ENCODE measurements at regions not wholly inside any gene's neighbourhood (a gene's known extent, or its start where the extent isn't known, plus 50 kb on each side); places are given as distances from the start of the nearest gene placed in this dataset.

DNA sequence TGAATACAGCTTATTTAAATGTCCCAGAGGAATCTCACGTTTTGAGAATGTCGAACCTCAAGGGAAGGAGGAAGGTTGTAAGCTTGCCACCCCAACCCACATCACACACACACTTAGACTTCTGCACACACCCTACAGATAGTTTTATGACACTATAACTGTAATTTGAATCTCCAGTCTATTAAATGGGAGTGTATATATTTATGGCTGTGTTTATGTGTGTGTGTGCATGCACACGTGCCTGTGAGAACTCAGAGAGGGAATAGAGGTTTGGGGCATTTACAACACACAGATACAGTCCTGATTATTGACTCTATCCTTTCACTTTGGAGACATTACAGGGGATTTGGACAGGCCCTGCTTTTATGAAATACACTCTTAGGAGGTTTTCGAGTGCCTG is 171.5 kb upstream of the MAF start:
- no CpG with 5 or more reads among the region's 4 CpGs for WGBS, 2 donors (ENCODE audit: extremely low coverage in 2 of 2, insufficient read length in 2 of 2, insufficient replicate concordance in 1 of 2)

GRCh38 chr16:79770244-79771064 is 169.9 kb upstream of the MAF start:
- Histone ChIP-seq H3K4me1 (ENCODE audit: control insufficient read depth in 2 of 2, insufficient read depth in 1 of 2, low read depth in 1 of 2, low read length in 2 of 2) (peaks cover 7 to 16% of the 10 kb centered on the region in 2 donors), H2BK12ac (ENCODE audit: low read length) (no peak overlapping the region), H2BK15ac (ENCODE audit: low read length) (no peak overlapping the region), H2AFZ (ENCODE audit: low read length) (peak overlapping the region; percentile 92), H3K4me3 (ENCODE audit: low read length in 2 of 2) (peak overlapping the region; percentile 72 to 88), H4K91ac (ENCODE audit: low read depth, low read length, poor library complexity) (peak overlapping the region; percentile 85), H3K18ac (ENCODE audit: low read length) (peak overlapping the region; percentile 90), H4K8ac (ENCODE audit: low read depth, low read length) (peak overlapping the region; percentile 83), H3K9ac (ENCODE audit: low read depth, low read length, poor library complexity) (peak overlapping the region; percentile 89), H3K23ac (ENCODE audit: low read depth, low read length, poor library complexity) (peak overlapping the region; percentile 32), H3K4me2 (ENCODE audit: insufficient read depth, low read length, poor library complexity, severe bottlenecking) (peak overlapping the region; percentile 68), H3K27ac (replicated peaks; ENCODE audit: low read length) (peak overlapping the region; percentile 57), H2BK5ac (ENCODE audit: low read length) (peak overlapping the region; percentile 59), H3K9me3 (replicated peaks in 1 of 2; ENCODE audit: control insufficient read depth in 2 of 2, insufficient read depth in 1 of 2, low read depth in 1 of 2, low read length in 2 of 2) (no peaks in the 10 kb centered on the region), H3K14ac (ENCODE audit: low read length) (peak overlapping the region; percentile 65), H2BK120ac (ENCODE audit: low read depth, low read length) (no peak overlapping the region), H2AK5ac (ENCODE audit: low read depth, low read length) (no peak overlapping the region), H3K27me3 (ENCODE audit: control insufficient read depth in 3 of 3, insufficient read depth in 3 of 3, low read depth in 1 of 3, low read length in 3 of 3) (peaks cover 0 to 8% (median 0%) of the 10 kb centered on the region in 3 experiments), H3K4ac (ENCODE audit: low read length) (no peak overlapping the region), H3K36me3 (replicated peaks in 1 of 2; ENCODE audit: control insufficient read depth in 2 of 2, insufficient read depth in 2 of 2, low read length in 2 of 2) (no peaks in the 10 kb centered on the region), H3K79me1 (ENCODE audit: low read depth, low read length) (no peaks in the 10 kb centered on the region)
- no CpG with 5 or more reads among the region's 59 CpGs for WGBS, 2 donors (ENCODE audit: extremely low coverage in 2 of 2, insufficient read length in 2 of 2, insufficient replicate concordance in 1 of 2)
- DNase-seq (ENCODE audit: low spot score) = peak; percentile 84

More for the DNA sequence above, 171.5 kb upstream of the MAF start:
- no peak overlapping the region for H3K4ac ChIP-seq (ENCODE audit: low read length)
- H3K4me3 ChIP-seq (ENCODE audit: low read length in 2 of 2) = no peak overlapping the region
- H2BK5ac ChIP-seq (ENCODE audit: low read length) = no peak overlapping the region
- no peaks in the 10 kb centered on the region for H3K36me3 ChIP-seq (replicated peaks in 1 of 2; ENCODE audit: control insufficient read depth in 2 of 2, insufficient read depth in 2 of 2, low read length in 2 of 2)
- H2BK15ac ChIP-seq (ENCODE audit: low read length) = no peak overlapping the region
- H3K27me3 ChIP-seq (ENCODE audit: control insufficient read depth in 3 of 3, insufficient read depth in 3 of 3, low read depth in 1 of 3, low read length in 3 of 3) = peaks cover 0 to 8% (median 0%) of the 10 kb centered on the region in 3 experiments
- H3K14ac ChIP-seq (ENCODE audit: low read length) = no peak overlapping the region
- no peak overlapping the region for H4K8ac ChIP-seq (ENCODE audit: low read depth, low read length)
- no peak overlapping the region for H2BK12ac ChIP-seq (ENCODE audit: low read length)
- no peak overlapping the region for H2BK120ac ChIP-seq (ENCODE audit: low read depth, low read length)
- no peaks in the 10 kb centered on the region for H3K9me3 ChIP-seq (replicated peaks in 1 of 2; ENCODE audit: control insufficient read depth in 2 of 2, insufficient read depth in 1 of 2, low read depth in 1 of 2, low read length in 2 of 2)
- no peak overlapping the region for H2AFZ ChIP-seq (ENCODE audit: low read length)
- no peak for DNase-seq (ENCODE audit: low spot score)
- peaks cover 7 to 18% of the 10 kb centered on the region in 2 donors for H3K4me1 ChIP-seq (ENCODE audit: control insufficient read depth in 2 of 2, insufficient read depth in 1 of 2, low read depth in 1 of 2, low read length in 2 of 2)
- no peak overlapping the region for H3K27ac ChIP-seq (replicated peaks; ENCODE audit: low read length)
- H3K9ac ChIP-seq (ENCODE audit: low read depth, low read length, poor library complexity) = no peak overlapping the region
- no peak overlapping the region for H2AK5ac ChIP-seq (ENCODE audit: low read depth, low read length)
- H4K91ac ChIP-seq (ENCODE audit: low read depth, low read length, poor library complexity) = no peak overlapping the region
- H3K4me2 ChIP-seq (ENCODE audit: insufficient read depth, low read length, poor library complexity, severe bottlenecking) = no peak overlapping the region
- no peaks in the 10 kb centered on the region for H3K79me1 ChIP-seq (ENCODE audit: low read depth, low read length)
- no peak overlapping the region for H3K23ac ChIP-seq (ENCODE audit: low read depth, low read length, poor library complexity)
- no peak overlapping the region for H3K18ac ChIP-seq (ENCODE audit: low read length)

DNA sequence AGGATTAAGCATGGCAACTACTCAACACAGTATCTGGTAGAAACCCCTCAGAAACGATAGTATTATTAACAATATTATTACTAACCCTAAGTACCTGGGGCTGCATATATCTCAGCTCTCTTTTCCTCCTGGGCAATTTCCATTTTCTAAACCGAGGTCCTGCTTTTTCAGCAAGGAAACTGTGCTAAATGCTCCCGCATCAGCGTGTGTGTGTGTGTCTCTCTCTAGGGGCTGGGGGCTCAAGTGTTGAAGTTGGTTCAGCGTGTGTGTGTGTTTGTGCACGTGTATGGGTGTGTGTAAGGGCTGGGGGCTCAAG is 169.3 kb upstream of the MAF start:
- Histone ChIP-seq H3K4me3 (ENCODE audit: low read length in 2 of 2) (peak overlapping the region; percentile 72 to 88), H2BK5ac (ENCODE audit: low read length) (peak overlapping the region; percentile 59), H2BK15ac (ENCODE audit: low read length) (no peak overlapping the region), H3K79me1 (ENCODE audit: low read depth, low read length) (no peaks in the 10 kb centered on the region), H4K8ac (ENCODE audit: low read depth, low read length) (peak overlapping the region; percentile 83), H3K14ac (ENCODE audit: low read length) (peak overlapping the region; percentile 65), H2AFZ (ENCODE audit: low read length) (peak overlapping the region; percentile 92), H3K18ac (ENCODE audit: low read length) (peak overlapping the region; percentile 90), H3K27me3 (ENCODE audit: control insufficient read depth in 3 of 3, insufficient read depth in 3 of 3, low read depth in 1 of 3, low read length in 3 of 3) (peaks cover 0 to 8% (median 0%) of the 10 kb centered on the region in 3 experiments), H3K4me2 (ENCODE audit: insufficient read depth, low read length, poor library complexity, severe bottlenecking) (peak overlapping the region; percentile 52), H3K36me3 (replicated peaks in 1 of 2; ENCODE audit: control insufficient read depth in 2 of 2, insufficient read depth in 2 of 2, low read length in 2 of 2) (no peaks in the 10 kb centered on the region), H3K4ac (ENCODE audit: low read length) (no peak overlapping the region), H3K9ac (ENCODE audit: low read depth, low read length, poor library complexity) (peak overlapping the region; percentile 89), H3K9me3 (replicated peaks in 1 of 2; ENCODE audit: control insufficient read depth in 2 of 2, insufficient read depth in 1 of 2, low read depth in 1 of 2, low read length in 2 of 2) (no peaks in the 10 kb centered on the region), H2AK5ac (ENCODE audit: low read depth, low read length) (no peak overlapping the region), H3K23ac (ENCODE audit: low read depth, low read length, poor library complexity) (peak overlapping the region; percentile 32), H2BK12ac (ENCODE audit: low read length) (no peak overlapping the region), H3K4me1 (ENCODE audit: control insufficient read depth in 2 of 2, insufficient read depth in 1 of 2, low read depth in 1 of 2, low read length in 2 of 2) (peaks cover 7 to 16% of the 10 kb centered on the region in 2 donors), H3K27ac (replicated peaks; ENCODE audit: low read length) (no peak overlapping the region), H4K91ac (ENCODE audit: low read depth, low read length, poor library complexity) (peak overlapping the region; percentile 85), H2BK120ac (ENCODE audit: low read depth, low read length) (no peak overlapping the region)
- no peak for DNase-seq (ENCODE audit: low spot score)
- WGBS, 2 donors (ENCODE audit: extremely low coverage in 2 of 2, insufficient read length in 2 of 2, insufficient replicate concordance in 1 of 2) = no CpG with 5 or more reads among the region's 6 CpGs

- H3K27me3 ChIP-seq (ENCODE audit: control insufficient read depth in 3 of 3, insufficient read depth in 3 of 3, low read depth in 1 of 3, low read length in 3 of 3) = peaks cover 0 to 8% (median 0%) of the 10 kb centered on the region in 3 experiments
- no peak overlapping the region for H2BK5ac ChIP-seq (ENCODE audit: low read length)
- no peak overlapping the region for H3K4me2 ChIP-seq (ENCODE audit: insufficient read depth, low read length, poor library complexity, severe bottlenecking)
- H3K79me1 ChIP-seq (ENCODE audit: low read depth, low read length) = no peaks in the 10 kb centered on the region
- no peak overlapping the region for H2BK15ac ChIP-seq (ENCODE audit: low read length)
- H3K36me3 ChIP-seq (replicated peaks in 1 of 2; ENCODE audit: control insufficient read depth in 2 of 2, insufficient read depth in 2 of 2, low read length in 2 of 2) = no peaks in the 10 kb centered on the region
- no peak overlapping the region for H4K8ac ChIP-seq (ENCODE audit: low read depth, low read length)
- no peak overlapping the region for H2BK12ac ChIP-seq (ENCODE audit: low read length)
- no peak overlapping the region for H4K91ac ChIP-seq (ENCODE audit: low read depth, low read length, poor library complexity)
- no peak for DNase-seq (ENCODE audit: low spot score)
- H2AK5ac ChIP-seq (ENCODE audit: low read depth, low read length) = no peak overlapping the region
- no peak overlapping the region for H3K27ac ChIP-seq (replicated peaks; ENCODE audit: low read length)
- no peak overlapping the region for H3K23ac ChIP-seq (ENCODE audit: low read depth, low read length, poor library complexity)
- H3K14ac ChIP-seq (ENCODE audit: low read length) = no peak overlapping the region
- no peak overlapping the region for H3K9ac ChIP-seq (ENCODE audit: low read depth, low read length, poor library complexity)
- H3K4ac ChIP-seq (ENCODE audit: low read length) = no peak overlapping the region
- H3K4me3 ChIP-seq (ENCODE audit: low read length in 2 of 2) = no peak overlapping the region
- peak overlapping the region; percentile 18 for H2AFZ ChIP-seq (ENCODE audit: low read length)
- no peak overlapping the region for H2BK120ac ChIP-seq (ENCODE audit: low read depth, low read length)
- peaks cover 7 to 16% of the 10 kb centered on the region in 2 donors for H3K4me1 ChIP-seq (ENCODE audit: control insufficient read depth in 2 of 2, insufficient read depth in 1 of 2, low read depth in 1 of 2, low read length in 2 of 2)
- no CpG with 5 or more reads among the region's 4 CpGs for WGBS, 2 donors (ENCODE audit: extremely low coverage in 2 of 2, insufficient read length in 2 of 2, insufficient replicate concordance in 1 of 2)
- H3K9me3 ChIP-seq (replicated peaks in 1 of 2; ENCODE audit: control insufficient read depth in 2 of 2, insufficient read depth in 1 of 2, low read depth in 1 of 2, low read length in 2 of 2) = no peaks in the 10 kb centered on the region
- H3K18ac ChIP-seq (ENCODE audit: low read length) = no peak overlapping the region
Measured at GRCh38 chr16:79769270-79769927, 168.9 kb upstream of the MAF start.

All from neuronal stem cell (in vitro differentiated cells).